G401.6 (cell line): ENCODE measurements at regions not wholly inside any gene's neighbourhood (a gene's known extent, or its start where the extent isn't known, plus 50 kb on each side); places are given as distances from the start of the nearest gene placed in this dataset.
"Not testable (repeated sequence)": the region's sequence is repeated elsewhere in the genome, so short reads cannot be mapped to it uniquely, and the experiment has no call there.

Experiments
- FAIRE-seq: peaks from 2 replicates; lab custom pipeline; 2012; peaks lifted over from hg19 to GRCh38; lab: Jason Lieb, UNC

- FAIRE-seq: not testable (repeated sequence)
Measured at GRCh38 chr16:29199626-29200025, 206.9 kb downstream of the NPIPB11 start.

- FAIRE-seq: no peak
Measured at GRCh38 chr16:29198731-29199521, 207.6 kb downstream of the NPIPB11 start.

- FAIRE-seq: no peak
Measured at GRCh38 chr16:29198231-29198630, 208.3 kb downstream of the NPIPB11 start.

- FAIRE-seq: not testable (repeated sequence)
Measured at GRCh38 chr16:29197494-29198100, 208.9 kb downstream of the NPIPB11 start.

- FAIRE-seq: not testable (repeated sequence)
Measured at GRCh38 chr16:29196746-29197145, 209.8 kb downstream of the NPIPB11 start.

- FAIRE-seq: not testable (repeated sequence)
Measured at GRCh38 chr16:29195116-29195872, 210.4 kb downstream of the LAT start.

GRCh38 chr16:29194185-29194844 is 209.5 kb downstream of the LAT start:
- FAIRE-seq: not testable (repeated sequence)

GRCh38 chr16:29193634-29194033 is 208.8 kb downstream of the LAT start:
- FAIRE-seq: not testable (repeated sequence)

- FAIRE-seq: not testable (repeated sequence)
Measured at GRCh38 chr16:29193248-29193574, 208.4 kb downstream of the LAT start.

- no peak for FAIRE-seq
Measured at GRCh38 chr16:29192329-29193247, 207.7 kb downstream of the LAT start.

GRCh38 chr16:29191636-29192180 is 206.9 kb downstream of the LAT start:
- FAIRE-seq: not testable (repeated sequence)

- not testable (repeated sequence) for FAIRE-seq
Measured at GRCh38 chr16:29190553-29191431, 205.9 kb downstream of the LAT start.

- FAIRE-seq: not testable (repeated sequence)
Measured at GRCh38 chr16:29188806-29189205, 204.0 kb downstream of the LAT start.

GRCh38 chr16:29186306-29187220 is 201.7 kb downstream of the LAT start:
- not testable (repeated sequence) for FAIRE-seq

- FAIRE-seq: not testable (repeated sequence)
Measured at GRCh38 chr16:29185872-29186271, 201.0 kb downstream of the LAT start.

- FAIRE-seq: not testable (repeated sequence)
Measured at GRCh38 chr16:29184738-29185438, 200.0 kb downstream of the LAT start.

- FAIRE-seq: not testable (repeated sequence)
Measured at GRCh38 chr16:29182940-29183868, 198.4 kb downstream of the LAT start.
